SK-N-SH (cell line): ENCODE measurements at regions not wholly inside any gene's neighbourhood (a gene's known extent, or its start where the extent isn't known, plus 50 kb on each side); places are given as distances from the start of the nearest gene placed in this dataset.

ENCODE experiments used
- CTCF ChIA-PET: fragments of 300-600, 350-600 bp; formaldehyde crosslinking; extraction: SDS; loops from one replicate; lab custom pipeline; 2021; lab: Yijun Ruan, JAX
- POLR2A ChIA-PET: fragments of 350-600 bp; sonication (Branson Sonifier 250); formaldehyde crosslinking; extraction: SDS; loops from one replicate; lab custom pipeline; 2020; ENCODE audit warnings: antibody characterized with exemption, inconsistent platforms; lab: Yijun Ruan, JAX
- DNase-seq: peaks from one replicate; pipeline ENCODE4 v3.0.0; 2012
- H2AFZ ChIP-seq: fragments of 200-600 bp; sonication (generic); 2 replicates; pipeline ENCODE4 v1.8.1; 2016; ENCODE audit warnings: antibody characterized with exemption, mild to moderate bottlenecking, low read depth
- H3F3A ChIP-seq: fragments of 200-600 bp; sonication (generic); replicated peaks from 2 replicates; pipeline ENCODE3; 2016; ENCODE audit warnings: antibody characterized with exemption, mild to moderate bottlenecking; ENCODE audit not compliant: insufficient read depth
- H3K27ac ChIP-seq, 2 experiments: fragments of 200-500 bp in 1 of 2; fragments of 200-600 bp in 1 of 2; sonication (Bioruptor generic) in 1 of 2; sonication (generic), shearing (Covaris generic) in 1 of 2; 2 replicates each; pipeline versions ENCODE4 v1.5.1 to v1.6.1; 2014 to 2016; ENCODE audit warnings: low read depth in 2 of 2, inconsistent platforms in 1 of 2, low read length in 1 of 2, mild to moderate bottlenecking in 1 of 2, mixed read lengths in 1 of 2
- H3K27me3 ChIP-seq: fragments of 200-600 bp; sonication (generic), shearing (Covaris generic); 2 replicates; pipeline ENCODE4 v1.6.1; 2016; ENCODE audit warnings: mixed run types; ENCODE audit not compliant: insufficient read depth
- H3K36me3 ChIP-seq, 2 experiments: fragments of 200-500 bp in 1 of 2; fragments of 200-600 bp in 1 of 2; sonication (Bioruptor generic) in 1 of 2; sonication (generic) in 1 of 2; replicated peaks in 1 of 2; 2 replicates each; pipeline versions ENCODE3 to v1.5.1; 2014 to 2016; ENCODE audit warnings: low read length in 1 of 2, mild to moderate bottlenecking in 1 of 2; ENCODE audit not compliant: insufficient read depth in 2 of 2, control insufficient read depth in 1 of 2
- H3K4me1 ChIP-seq, 2 experiments: fragments of 200-500 bp in 1 of 2; fragments of 200-600 bp in 1 of 2; sonication (Bioruptor generic) in 1 of 2; sonication (generic), shearing (Covaris generic) in 1 of 2; 2 replicates each; pipeline versions ENCODE4 v1.5.1 to v1.6.1; 2014 to 2016; ENCODE audit warnings: low read depth in 1 of 2, low read length in 1 of 2, mixed run types in 1 of 2; ENCODE audit not compliant: insufficient read depth in 2 of 2, control insufficient read depth in 1 of 2
- H3K4me2 ChIP-seq: fragments of 200-600 bp; sonication (generic), shearing (Covaris generic); 2 replicates; pipeline ENCODE4 v1.6.1; 2017; ENCODE audit warnings: mixed run types
- H3K4me3 ChIP-seq, 2 experiments: fragments of 200-500 bp in 1 of 2; fragments of 200-600 bp in 1 of 2; sonication (Bioruptor generic) in 1 of 2; sonication (generic), shearing (Covaris generic) in 1 of 2; 2 replicates each; pipeline versions ENCODE4 v1.5.1 to v1.8.1; 2014 to 2016; ENCODE audit warnings: low read depth in 2 of 2, inconsistent platforms in 1 of 2, low read length in 1 of 2, mild to moderate bottlenecking in 1 of 2, mixed read lengths in 1 of 2, moderate library complexity in 1 of 2
- H3K79me2 ChIP-seq: fragments of 200-600 bp; sonication (generic); 2 replicates; pipeline ENCODE4 v1.8.1; 2017; ENCODE audit warnings: mild to moderate bottlenecking; ENCODE audit not compliant: insufficient read depth
- H3K9ac ChIP-seq: fragments of 200-600 bp; sonication (generic); 2 replicates; pipeline ENCODE4 v1.6.1; 2017; ENCODE audit warnings: mixed run types
- H3K9me2 ChIP-seq: fragments of 200-600 bp; sonication (generic); 2 replicates; pipeline ENCODE4 v1.6.1; 2017; ENCODE audit warnings: mixed run types
- H3K9me3 ChIP-seq: fragments of 200-600 bp; sonication (generic); 2 replicates; pipeline ENCODE4 v1.6.1; 2017; ENCODE audit warnings: mixed run types, mild to moderate bottlenecking, moderate library complexity
- H4K20me1 ChIP-seq: fragments of 200-600 bp; sonication (generic); 2 replicates; pipeline ENCODE4 v1.6.1; 2017; ENCODE audit warnings: mild to moderate bottlenecking, mixed run types; ENCODE audit not compliant: insufficient read depth
- CTCF ChIP-seq: fragments of 200-600 bp; sonication (generic); IDR thresholded peaks from 2 replicates; pipeline ENCODE4 v1.6.1; 2017; ENCODE audit warnings: antibody characterized with exemption, mild to moderate bottlenecking, moderate library complexity
- ELF1 ChIP-seq: IDR thresholded peaks from 2 replicates; pipeline ENCODE4 v1.4.0; 2012
- EP300 ChIP-seq, 2 experiments: IDR thresholded peaks; 2 replicates each; pipeline versions ENCODE4 v1.4.0 to v1.6.1; 2012; ENCODE audit warnings: borderline replicate concordance in 1 of 2, low read depth in 1 of 2, low read length in 1 of 2
- EZH2phosphoT487 ChIP-seq: fragments of 200-600 bp; sonication (generic); IDR thresholded peaks from 2 replicates; pipeline ENCODE4 v1.6.1; 2017; ENCODE audit warnings: low read depth, mixed run types, mild to moderate bottlenecking, antibody characterized with exemption, moderate library complexity, borderline replicate concordance
- FOSL2 ChIP-seq: IDR thresholded peaks from 2 replicates; pipeline ENCODE4 v1.4.0; 2012; ENCODE audit warnings: low read depth, mild to moderate bottlenecking, moderate library complexity, borderline replicate concordance
- FOXJ3 ChIP-seq: sonication (generic); formaldehyde crosslinking; IDR thresholded peaks from 2 replicates; pipeline ENCODE4 v1.5.1; 2020; ENCODE audit warnings: mild to moderate bottlenecking, missing genetic modification reagents
- GABPA ChIP-seq: IDR thresholded peaks from 2 replicates; pipeline ENCODE4 v1.4.0; 2012; ENCODE audit warnings: low read depth, mild to moderate bottlenecking
- GATA2 ChIP-seq: sonication (generic); formaldehyde crosslinking; IDR thresholded peaks from 2 replicates; pipeline ENCODE4 v1.5.0; 2020; ENCODE audit warnings: mild to moderate bottlenecking, missing genetic modification reagents
- JUND ChIP-seq: IDR thresholded peaks from 2 replicates; pipeline ENCODE4 v1.4.0; 2012
- MAX ChIP-seq: IDR thresholded peaks from 2 replicates; pipeline ENCODE4 v1.4.0; 2012; ENCODE audit warnings: low read depth
- MXI1 ChIP-seq: IDR thresholded peaks from 2 replicates; pipeline ENCODE4 v1.6.1; 2012; ENCODE audit warnings: mild to moderate bottlenecking, low read depth, low read length, improper control_type of control experiment
- NRF1 ChIP-seq: IDR thresholded peaks from 2 replicates; pipeline ENCODE4 v1.6.1; 2012; ENCODE audit warnings: low read depth, mild to moderate bottlenecking, low read length
- PBX3 ChIP-seq: IDR thresholded peaks from 2 replicates; pipeline ENCODE4; 2012
- POLR2AphosphoS5 ChIP-seq: IDR thresholded peaks from 2 replicates; pipeline ENCODE4 v1.6.1; 2012; ENCODE audit warnings: low read depth, low read length
- RAD21 ChIP-seq: IDR thresholded peaks from 2 replicates; pipeline ENCODE4 v1.6.1; 2012; ENCODE audit warnings: mild to moderate bottlenecking, low read length
- RCOR1 ChIP-seq: fragments of 150-350 bp; IDR thresholded peaks from 2 replicates; pipeline ENCODE4 v1.6.1; 2017; ENCODE audit warnings: antibody characterized with exemption, low read length
- SIN3A ChIP-seq: IDR thresholded peaks from 2 replicates; pipeline ENCODE4 v1.6.1; 2012; ENCODE audit warnings: low read depth, mild to moderate bottlenecking, low read length, moderate library complexity, borderline replicate concordance
- SMC3 ChIP-seq: IDR thresholded peaks from 2 replicates; pipeline ENCODE4 v1.6.1; 2012; ENCODE audit warnings: low read depth, low read length, improper control_type of control experiment
- TAF1 ChIP-seq: IDR thresholded peaks from 2 replicates; pipeline ENCODE4 v1.6.1; 2012; ENCODE audit warnings: low read depth, mild to moderate bottlenecking, low read length, moderate library complexity, borderline replicate concordance
- USF1 ChIP-seq: IDR thresholded peaks from 2 replicates; pipeline ENCODE4 v1.4.0; 2012; ENCODE audit warnings: low read depth, borderline replicate concordance
- USF2 ChIP-seq: fragments of 150-350 bp; IDR thresholded peaks from 2 replicates; pipeline ENCODE4 v1.6.1; 2017; ENCODE audit warnings: antibody characterized with exemption, low read length, low read depth, borderline replicate concordance
- YY1 ChIP-seq: IDR thresholded peaks from 2 replicates; pipeline ENCODE4 v1.4.0; 2012; ENCODE audit warnings: low read depth, mild to moderate bottlenecking
- WGBS: methylation state at CpG from one replicate; pipeline ENCODE4 v1.1.6; 2017; ENCODE audit warnings: low lambda C conversion rate; 5-methylcytosine and 5-hydroxymethylcytosine counted together

GRCh38 chr2:60366135-60366712 is 187.2 kb downstream of the BCL11A start:
- Histone ChIP-seq H3K4me3 (no peak overlapping the region), H3K79me2 (no peaks in the 10 kb centered on the region), H3K4me2 (no peak overlapping the region), H3K36me3 (no peaks in the 10 kb centered on the region), H3K9me2 (no peaks in the 10 kb centered on the region), H3F3A (no peaks in the 10 kb centered on the region), H3K27me3 (no peaks in the 10 kb centered on the region), H2AFZ (no peak overlapping the region), H3K27ac (no peak overlapping the region), H4K20me1 (no peaks in the 10 kb centered on the region), H3K4me1 (no peaks in the 10 kb centered on the region), H3K9ac (no peak overlapping the region), H3K9me3 (no peaks in the 10 kb centered on the region)
- ChIA-PET POLR2A (no interaction called here), CTCF (no interaction called here)
- 47% methylated on average over 4 of the region's 4 CpGs for WGBS
- DNase-seq: no peak
- TF ChIP-seq EP300 (IDR thresholded peaks at IDR 0.05; ENCODE audit: borderline replicate concordance in 1 of 2, low read depth in 1 of 2, low read length in 1 of 2) (no peak), POLR2AphosphoS5 (no peak), GATA2 (CRISPR knock-in tag) (no peak), NRF1 (no peak), EZH2phosphoT487 (no peak), MAX (no peak), JUND (no peak), MXI1 (no peak), RCOR1 (no peak), ELF1 (no peak), SMC3 (no peak)

GRCh38 chr2:60365556-60365955 is 187.9 kb downstream of the BCL11A start:
- no peaks in the 10 kb centered on the region for H3K9me3 ChIP-seq
- ChIA-PET POLR2A (no interaction called here), CTCF (no interaction called here)
- no peaks in the 10 kb centered on the region for H4K20me1 ChIP-seq
- no peaks in the 10 kb centered on the region for H3K36me3 ChIP-seq
- no peak for DNase-seq
- H3K27ac ChIP-seq: no peak overlapping the region
- H3K27me3 ChIP-seq: no peaks in the 10 kb centered on the region
- no peak overlapping the region for H3K4me2 ChIP-seq
- TF ChIP-seq GATA2 (CRISPR knock-in tag) (no peak), EP300 (IDR thresholded peaks at IDR 0.05; ENCODE audit: borderline replicate concordance in 1 of 2, low read depth in 1 of 2, low read length in 1 of 2) (no peak), MXI1 (no peak), USF1 (no peak), FOXJ3 (CRISPR knock-in tag) (no peak), YY1 (no peak), CTCF (no peak), SIN3A (no peak), PBX3 (no peak), FOSL2 (no peak), USF2 (no peak), GABPA (no peak), JUND (no peak), TAF1 (no peak), NRF1 (no peak), RAD21 (no peak)
- no peak overlapping the region for H3K9ac ChIP-seq
- no peaks in the 10 kb centered on the region for H3K4me1 ChIP-seq
- H3K79me2 ChIP-seq: no peaks in the 10 kb centered on the region
- H3F3A ChIP-seq: no peaks in the 10 kb centered on the region
- 63% methylated on average over 5 of the region's 5 CpGs for WGBS
- no peak overlapping the region for H2AFZ ChIP-seq
- H3K9me2 ChIP-seq: no peaks in the 10 kb centered on the region
- H3K4me3 ChIP-seq: no peak overlapping the region
